Kidney (tissue), 13 donors: ENCODE measurements at regions not wholly inside any gene's neighbourhood (a gene's known extent, or its start where the extent isn't known, plus 50 kb on each side); places are given as distances from the start of the nearest gene placed in this dataset.

Experiments
- DNase-seq, 5 donors: peaks; one replicate each; pipeline ENCODE4 v3.0.0-alpha.2; 2013 to 2020
- FAIRE-seq: peaks from 2 replicates; lab custom pipeline; 2012; peaks lifted over from hg19 to GRCh38; lab: Jason Lieb, UNC
- H3K27ac ChIP-seq, 2 donors: one replicate each; pipeline ENCODE4 v1.7.0; 2013; ENCODE audit warnings: low read depth in 2 of 2, low read length in 2 of 2, inconsistent platforms in 1 of 2
- H3K27me3 ChIP-seq: one replicate; pipeline ENCODE4 v1.7.1; 2013; ENCODE audit warnings: low read length, inconsistent platforms; ENCODE audit not compliant: control insufficient read depth, insufficient read depth
- H3K36me3 ChIP-seq, 3 donors: one replicate each; pipeline versions ENCODE4 v1.7.0 to v1.7.1; 2013; ENCODE audit warnings: low read length in 3 of 3, control low read depth in 1 of 3, inconsistent platforms in 1 of 3; ENCODE audit not compliant: insufficient read depth in 3 of 3, control insufficient read depth in 2 of 3
- H3K4me1 ChIP-seq, 3 donors: one replicate each; pipeline versions ENCODE4 v1.7.0 to v1.7.1; 2013; ENCODE audit warnings: low read length in 3 of 3, inconsistent platforms in 1 of 3, low read depth in 1 of 3; ENCODE audit not compliant: control insufficient read depth in 2 of 3, insufficient read depth in 2 of 3
- H3K4me3 ChIP-seq, 3 donors: one replicate each; pipeline versions ENCODE4 v1.7.0 to v1.8.1; 2013; ENCODE audit warnings: low read length in 3 of 3, control low read depth in 1 of 3, inconsistent platforms in 1 of 3
- H3K9ac ChIP-seq, 3 donors: one replicate each; pipeline versions ENCODE4 v1.7.0 to v1.7.1; 2013; ENCODE audit warnings: low read length in 3 of 3, control low read depth in 1 of 3, inconsistent platforms in 1 of 3
- H3K9me3 ChIP-seq, 3 donors: one replicate each; pipeline versions ENCODE4 v1.7.0 to v1.7.1; 2013; ENCODE audit warnings: low read length in 3 of 3, control low read depth in 1 of 3, inconsistent platforms in 1 of 3; ENCODE audit not compliant: control insufficient read depth in 2 of 3, insufficient read depth in 1 of 3
- intact Hi-C: fragments of 100-400 bp; cut with DNase I; formaldehyde crosslinking; loops from one replicate; pipeline ENCODE4 v1.11.1; 2022
- TF ChIP-seq, protein P1 (sequence below): IDR thresholded peaks from 3 replicates; pipeline ENCODE4 v1.5.1; 2012; ENCODE audit warnings: mild to moderate bottlenecking, moderate library complexity, borderline replicate concordance; ENCODE audit not compliant: insufficient read depth; ENCODE audit errors: extremely low read depth
- donor health status: control.
- donor health status: control.
- donor health status: control.
- donor health status: control.
- donor health status: control.
- donor health status: DM: yes; HTN: yes; CAD: no.
- donor health status: Normal renal cell carcinoma (clear cell type).

DNA sequence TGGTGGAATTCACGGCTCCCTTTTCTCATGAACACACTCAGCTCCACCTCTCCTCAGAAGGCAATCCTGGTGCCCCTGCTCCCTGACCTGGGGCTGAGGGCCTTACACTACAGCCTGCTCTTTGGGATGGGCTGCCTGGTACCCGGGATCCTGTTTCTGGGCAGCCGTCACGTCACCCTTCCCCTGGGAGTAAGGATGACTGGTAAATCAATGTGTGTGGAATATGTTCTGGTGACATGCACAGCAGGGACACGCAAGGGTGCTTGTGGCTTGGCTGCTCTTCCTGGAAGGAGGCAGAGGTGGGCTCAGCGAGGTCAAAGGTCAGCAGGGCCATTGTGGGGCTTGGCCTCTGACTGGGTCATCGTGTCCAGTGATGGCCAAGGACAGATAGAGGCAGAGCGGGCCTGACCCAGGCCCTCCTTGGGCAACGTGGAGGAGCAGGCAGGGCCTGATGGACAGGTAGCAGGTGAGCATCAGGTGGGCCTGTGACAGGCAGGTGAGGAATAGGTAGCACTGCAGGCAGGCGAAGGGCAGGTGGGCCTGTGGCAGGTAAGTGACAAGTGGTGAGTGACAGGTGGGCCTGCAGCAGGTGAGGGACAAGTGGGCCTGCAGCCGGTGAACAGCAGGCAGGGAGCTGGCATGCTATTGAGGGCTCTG lies 399.4 kb upstream of the IRX4 start:
- FAIRE-seq (no peak), DNase-seq (no peak)
- TF ChIP-seq, protein P1, sequence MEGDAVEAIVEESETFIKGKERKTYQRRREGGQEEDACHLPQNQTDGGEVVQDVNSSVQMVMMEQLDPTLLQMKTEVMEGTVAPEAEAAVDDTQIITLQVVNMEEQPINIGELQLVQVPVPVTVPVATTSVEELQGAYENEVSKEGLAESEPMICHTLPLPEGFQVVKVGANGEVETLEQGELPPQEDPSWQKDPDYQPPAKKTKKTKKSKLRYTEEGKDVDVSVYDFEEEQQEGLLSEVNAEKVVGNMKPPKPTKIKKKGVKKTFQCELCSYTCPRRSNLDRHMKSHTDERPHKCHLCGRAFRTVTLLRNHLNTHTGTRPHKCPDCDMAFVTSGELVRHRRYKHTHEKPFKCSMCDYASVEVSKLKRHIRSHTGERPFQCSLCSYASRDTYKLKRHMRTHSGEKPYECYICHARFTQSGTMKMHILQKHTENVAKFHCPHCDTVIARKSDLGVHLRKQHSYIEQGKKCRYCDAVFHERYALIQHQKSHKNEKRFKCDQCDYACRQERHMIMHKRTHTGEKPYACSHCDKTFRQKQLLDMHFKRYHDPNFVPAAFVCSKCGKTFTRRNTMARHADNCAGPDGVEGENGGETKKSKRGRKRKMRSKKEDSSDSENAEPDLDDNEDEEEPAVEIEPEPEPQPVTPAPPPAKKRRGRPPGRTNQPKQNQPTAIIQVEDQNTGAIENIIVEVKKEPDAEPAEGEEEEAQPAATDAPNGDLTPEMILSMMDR = no peak
- H3K27me3 ChIP-seq = no peaks in the 10 kb centered on the region
- H3K36me3 ChIP-seq = no peaks in the 10 kb centered on the region
- H3K9me3 ChIP-seq = no peaks in the 10 kb centered on the region
- intact Hi-C loops = no loop called here
- H3K27ac ChIP-seq = no peak overlapping the region
- H3K4me1 ChIP-seq = no peaks in the 10 kb centered on the region
- H3K9ac ChIP-seq = no peak overlapping the region
- no peak overlapping the region for H3K4me3 ChIP-seq

DNA sequence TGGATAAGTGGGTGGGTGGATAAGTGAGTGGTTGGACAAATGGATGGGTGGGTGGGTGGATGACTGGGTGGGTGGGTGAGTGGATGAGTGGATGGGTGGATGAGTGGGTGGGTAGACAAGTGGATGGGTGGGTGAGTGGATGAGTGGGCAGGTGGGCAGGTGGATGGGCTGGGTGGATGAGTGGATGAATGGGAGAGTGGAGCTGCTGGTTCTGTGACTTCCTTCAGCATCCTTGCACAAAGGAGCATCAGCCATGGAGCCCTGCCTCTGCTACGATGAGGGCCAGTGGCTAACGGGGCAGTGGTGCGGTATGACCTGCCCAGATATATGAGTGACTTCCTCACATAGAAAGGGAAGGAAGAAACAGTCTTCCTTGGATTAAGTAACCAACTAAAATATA lies 398.7 kb upstream of the IRX4 start:
- no peaks in the 10 kb centered on the region for H3K27me3 ChIP-seq
- no peak for DNase-seq
- H3K36me3 ChIP-seq = no peaks in the 10 kb centered on the region
- TF ChIP-seq, protein P1 = no peak
- FAIRE-seq = no peak
- no peaks in the 10 kb centered on the region for H3K9me3 ChIP-seq
- no peak overlapping the region for H3K4me3 ChIP-seq
- H3K9ac ChIP-seq = no peak overlapping the region
- intact Hi-C loops = no loop called here
- no peak overlapping the region for H3K27ac ChIP-seq
- no peaks in the 10 kb centered on the region for H3K4me1 ChIP-seq

DNA sequence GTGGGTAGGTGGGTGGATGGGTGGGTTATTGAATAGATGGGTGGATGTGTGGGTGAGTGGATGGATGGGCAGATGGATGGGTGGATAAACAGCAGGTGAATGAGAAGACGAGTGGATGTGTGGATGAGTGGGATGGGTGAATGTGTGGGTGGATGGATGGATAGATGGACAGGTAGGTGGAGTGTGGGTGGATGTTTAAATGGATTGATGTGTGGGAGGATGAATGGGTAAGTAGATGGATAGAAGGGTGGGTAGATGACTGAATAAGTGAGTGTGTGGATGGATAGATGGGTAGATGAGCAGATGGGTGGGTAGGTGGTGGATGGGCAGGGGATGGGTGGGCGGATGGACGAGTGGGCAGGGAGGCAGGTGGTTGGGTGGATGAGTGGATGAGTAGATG lies 397.6 kb upstream of the IRX4 start:
- Histone ChIP-seq H3K27me3 (no peaks in the 10 kb centered on the region), H3K4me1 (no peaks in the 10 kb centered on the region), H3K4me3 (no peak overlapping the region), H3K9ac (no peak overlapping the region), H3K36me3 (no peaks in the 10 kb centered on the region), H3K27ac (no peak overlapping the region), H3K9me3 (no peaks in the 10 kb centered on the region)
- TF ChIP-seq, protein P1 = no peak
- FAIRE-seq (no peak), DNase-seq (no peak)
- intact Hi-C loops = no loop called here
